ENCODE measurements at regions not wholly inside any gene's neighbourhood (a gene's known extent, or its start where the extent isn't known, plus 50 kb on each side); places are given as distances from the start of the nearest gene placed in this dataset.
A peak's percentile ranks its signal among the peaks of the same experiment; 100 is the strongest.

DNA sequence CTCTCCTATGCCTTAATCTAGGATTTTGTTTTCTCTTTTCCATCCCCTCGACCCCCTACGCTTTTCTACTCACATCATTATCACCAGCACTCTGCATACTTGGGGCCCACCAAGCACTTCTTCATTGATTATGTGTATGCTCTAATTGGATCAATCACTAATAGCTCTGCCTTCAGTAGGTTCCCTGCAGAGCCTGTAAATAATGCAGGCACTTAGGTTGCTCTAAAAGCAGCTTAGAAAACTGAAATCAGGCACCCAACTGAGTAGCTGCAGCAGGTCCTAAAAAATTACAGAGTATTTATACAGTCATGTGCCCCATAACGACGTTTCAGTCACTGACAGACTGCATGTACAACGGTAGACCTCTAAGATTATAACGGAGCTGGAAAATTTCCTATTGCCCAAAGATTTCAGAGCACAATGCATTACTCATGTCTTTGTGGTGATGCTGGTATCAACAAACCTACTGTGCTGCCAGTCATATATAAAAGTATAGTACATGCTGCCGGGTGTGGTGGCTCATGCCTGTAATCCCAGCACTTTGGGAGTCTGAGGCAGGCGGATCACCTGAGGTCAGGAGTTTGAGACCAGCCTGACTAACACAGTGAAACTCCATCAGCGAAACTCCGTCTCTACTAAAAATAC, 280.4 kb downstream of the HS3ST3B1 start:
- WGBS, 2 experiments (ENCODE audit: extremely low coverage in 1 of 2, insufficient coverage in 1 of 2, insufficient read length in 1 of 2, insufficient replicate concordance in 2 of 2, low coverage in 1 of 2, low lambda C conversion rate in 2 of 2, missing lambda C conversion rate in 1 of 2), result 92 to 100% methylated on average over 1 to 10 of the region's 10 CpGs
- no peaks in the 10 kb centered on the region for H3K23me2 ChIP-seq (ENCODE audit: low read depth, low read length)
- H3K14ac ChIP-seq (ENCODE audit: insufficient read length), result no peak overlapping the region
- no peak overlapping the region for H3K4ac ChIP-seq (replicated peaks; ENCODE audit: insufficient read length, low read depth, low read length)
- no peak overlapping the region for H3K9ac ChIP-seq (replicated peaks in 1 of 4; ENCODE audit: extremely low read depth in 1 of 4, low read depth in 3 of 4, low read length in 3 of 4)
- no peak overlapping the region for H4K8ac ChIP-seq (ENCODE audit: extremely low read depth, insufficient read depth, low read length)
- no peak overlapping the region for H2AK5ac ChIP-seq (ENCODE audit: low read depth, low read length)
- H3K18ac ChIP-seq (ENCODE audit: extremely low read depth, low read length), result no peak overlapping the region
- no peak overlapping the region for H2BK20ac ChIP-seq (ENCODE audit: low read length)
- H2BK12ac ChIP-seq (ENCODE audit: low read depth, low read length), result 0 out of 2 replicates have a peak overlapping the region, but pooled peaks have one; percentile 9
- H3K4me1 ChIP-seq (replicated peaks in 1 of 4; ENCODE audit: control insufficient read depth in 3 of 4, insufficient read depth in 4 of 4, low read length in 3 of 4), result peaks cover 0 to 10% (median 1%) of the 10 kb centered on the region in 4 experiments; a peak in 3 of 7 replicates
- H2BK120ac ChIP-seq (replicated peaks; ENCODE audit: low read depth, low read length), result no peak overlapping the region
- H2AFZ ChIP-seq (ENCODE audit: low read length), result no peak overlapping the region
- no peak overlapping the region for H4K91ac ChIP-seq (replicated peaks; ENCODE audit: insufficient read length, low read length)
- FAIRE-seq (no peak), DNase-seq (ENCODE audit: low read depth in 1 of 2, low spot score in 2 of 2) (no peak)
- H4K5ac ChIP-seq (ENCODE audit: insufficient read length, low read depth, low read length), result no peak overlapping the region
- no peak overlapping the region for H3K4me3 ChIP-seq (ENCODE audit: extremely low read depth in 1 of 4, insufficient read depth in 2 of 4, low read depth in 3 of 4, low read length in 4 of 4)
- H4K20me1 ChIP-seq (replicated peaks in 1 of 2; ENCODE audit: control insufficient read depth in 1 of 2, insufficient read depth in 2 of 2, low read length in 2 of 2), result no peaks in the 10 kb centered on the region
- H3K4me2 ChIP-seq (ENCODE audit: insufficient read depth in 1 of 2, low read depth in 2 of 2, low read length in 2 of 2), result no peak overlapping the region
- H3K27me3 ChIP-seq (replicated peaks in 1 of 4; ENCODE audit: control insufficient read depth in 3 of 4, extremely low read depth in 1 of 4, insufficient read depth in 3 of 4, low read length in 3 of 4), result no peaks in the 10 kb centered on the region
- no peak overlapping the region for H2BK5ac ChIP-seq (ENCODE audit: low read depth, low read length)
- no peaks in the 10 kb centered on the region for H3K9me3 ChIP-seq (ENCODE audit: insufficient read depth in 2 of 2, low read depth in 1 of 2, low read length in 1 of 2)
- H3K79me2 ChIP-seq (ENCODE audit: control insufficient read depth in 1 of 2, insufficient read depth in 2 of 2, low read length in 2 of 2), result no peaks in the 10 kb centered on the region
- H3K79me1 ChIP-seq (ENCODE audit: low read depth, low read length), result no peaks in the 10 kb centered on the region
- H3K56ac ChIP-seq (replicated peaks; ENCODE audit: insufficient read length, low read depth, low read length), result no peak overlapping the region
- POLR2A ChIA-PET (ENCODE audit: partially characterized antibody), result no interaction called here
- CTCF ChIA-PET (ENCODE audit: partially characterized antibody), result interaction anchor here (0.6 to 1.2 kb wide), 2 partner anchors 12 to 23 kb away, joined by 3 read pairs; no protein-coding TSS in a partner anchor
- H3K27ac ChIP-seq (ENCODE audit: low read depth, low read length), result no peak overlapping the region
- no peak overlapping the region for H2BK15ac ChIP-seq (ENCODE audit: low read length)
- no peak overlapping the region for H3K23ac ChIP-seq (ENCODE audit: insufficient read length)
- no peaks in the 10 kb centered on the region for H3K36me3 ChIP-seq (ENCODE audit: control insufficient read depth in 2 of 4, insufficient read depth in 4 of 4, low read length in 3 of 4)
- TF ChIP-seq KDM4A (IDR thresholded peaks at IDR 0.05; ENCODE audit: low read depth, low read length, severe bottlenecking) (no peak), NRF1 (IDR thresholded peaks at IDR 0.05; ENCODE audit: low read depth, low read length) (no peak), PHF8 (conservative IDR thresholded peaks at IDR 0.05; ENCODE audit: low read depth, low read length) (no peak), KDM1A (IDR thresholded peaks at IDR 0.05; ENCODE audit: borderline replicate concordance, low read length) (no peak), SRF (IDR thresholded peaks at IDR 0.05; ENCODE audit: low read depth, low read length) (no peak), CBX5 (IDR thresholded peaks at IDR 0.05; ENCODE audit: low read depth, low read length) (no peak), SIX5 (IDR thresholded peaks at IDR 0.05; ENCODE audit: low read depth, low read length) (no peak)
- TF ChIP-seq, protein P1, sequence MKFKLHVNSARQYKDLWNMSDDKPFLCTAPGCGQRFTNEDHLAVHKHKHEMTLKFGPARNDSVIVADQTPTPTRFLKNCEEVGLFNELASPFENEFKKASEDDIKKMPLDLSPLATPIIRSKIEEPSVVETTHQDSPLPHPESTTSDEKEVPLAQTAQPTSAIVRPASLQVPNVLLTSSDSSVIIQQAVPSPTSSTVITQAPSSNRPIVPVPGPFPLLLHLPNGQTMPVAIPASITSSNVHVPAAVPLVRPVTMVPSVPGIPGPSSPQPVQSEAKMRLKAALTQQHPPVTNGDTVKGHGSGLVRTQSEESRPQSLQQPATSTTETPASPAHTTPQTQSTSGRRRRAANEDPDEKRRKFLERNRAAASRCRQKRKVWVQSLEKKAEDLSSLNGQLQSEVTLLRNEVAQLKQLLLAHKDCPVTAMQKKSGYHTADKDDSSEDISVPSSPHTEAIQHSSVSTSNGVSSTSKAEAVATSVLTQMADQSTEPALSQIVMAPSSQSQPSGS (IDR thresholded peaks at IDR 0.05; ENCODE audit: low read length), result no peak
- TF ChIP-seq, protein P2, sequence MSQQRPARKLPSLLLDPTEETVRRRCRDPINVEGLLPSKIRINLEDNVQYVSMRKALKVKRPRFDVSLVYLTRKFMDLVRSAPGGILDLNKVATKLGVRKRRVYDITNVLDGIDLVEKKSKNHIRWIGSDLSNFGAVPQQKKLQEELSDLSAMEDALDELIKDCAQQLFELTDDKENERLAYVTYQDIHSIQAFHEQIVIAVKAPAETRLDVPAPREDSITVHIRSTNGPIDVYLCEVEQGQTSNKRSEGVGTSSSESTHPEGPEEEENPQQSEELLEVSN (IDR thresholded peaks at IDR 0.05), result no peak
- TF ChIP-seq, protein P3, sequence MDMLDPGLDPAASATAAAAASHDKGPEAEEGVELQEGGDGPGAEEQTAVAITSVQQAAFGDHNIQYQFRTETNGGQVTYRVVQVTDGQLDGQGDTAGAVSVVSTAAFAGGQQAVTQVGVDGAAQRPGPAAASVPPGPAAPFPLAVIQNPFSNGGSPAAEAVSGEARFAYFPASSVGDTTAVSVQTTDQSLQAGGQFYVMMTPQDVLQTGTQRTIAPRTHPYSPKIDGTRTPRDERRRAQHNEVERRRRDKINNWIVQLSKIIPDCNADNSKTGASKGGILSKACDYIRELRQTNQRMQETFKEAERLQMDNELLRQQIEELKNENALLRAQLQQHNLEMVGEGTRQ (IDR thresholded peaks at IDR 0.05; ENCODE audit: low read length), result no peak

Data from H1 (cell line).